GM21423 (cell line): ENCODE measurements at regions not wholly inside any gene's neighbourhood (a gene's known extent, or its start where the extent isn't known, plus 50 kb on each side); places are given as distances from the start of the nearest gene placed in this dataset.

Experiments used
- ATAC-seq: cut with Tn5 transposase; IDR thresholded peaks from one replicate; pipeline ENCODE4 v1.9.1; 2021; ENCODE audit warnings: mild to moderate bottlenecking, moderate library complexity; ENCODE audit not compliant: unreplicated experiment

GRCh38 chr4:102439812-102440211, 61.3 kb upstream of the NFKB1 start:
- no peak for ATAC-seq

GRCh38 chr4:102440498-102440897, 60.7 kb upstream of the NFKB1 start:
- ATAC-seq, result no peak

GRCh38 chr4:102441978-102442911, 58.9 kb upstream of the NFKB1 start:
- ATAC-seq, result no peak

GRCh38 chr4:102444752-102445151, 56.4 kb upstream of the NFKB1 start:
- ATAC-seq, result no peak

DNA sequence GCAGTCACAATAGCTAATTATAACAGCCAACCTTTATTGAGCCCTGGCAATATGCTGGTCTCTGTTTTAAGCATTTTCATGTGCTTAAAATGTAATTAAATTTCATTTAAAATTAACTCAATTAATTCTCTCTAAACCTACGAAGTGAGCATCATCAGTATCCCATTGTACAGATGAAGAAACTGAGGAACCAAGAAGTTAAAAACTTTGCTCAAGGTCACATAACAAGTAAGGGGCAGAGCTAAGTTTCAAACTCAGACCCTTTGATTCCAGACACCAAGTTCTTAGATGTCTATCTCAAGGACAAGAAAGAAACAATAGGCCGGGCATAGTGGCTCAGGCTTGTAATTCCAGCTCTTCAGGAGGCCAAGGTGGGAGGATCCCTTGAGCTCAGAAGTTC, 55.9 kb upstream of the NFKB1 start:
- ATAC-seq, result no peak

GRCh38 chr4:102447413-102447812, 53.7 kb upstream of the NFKB1 start:
- ATAC-seq, result peak; percentile 56

DNA sequence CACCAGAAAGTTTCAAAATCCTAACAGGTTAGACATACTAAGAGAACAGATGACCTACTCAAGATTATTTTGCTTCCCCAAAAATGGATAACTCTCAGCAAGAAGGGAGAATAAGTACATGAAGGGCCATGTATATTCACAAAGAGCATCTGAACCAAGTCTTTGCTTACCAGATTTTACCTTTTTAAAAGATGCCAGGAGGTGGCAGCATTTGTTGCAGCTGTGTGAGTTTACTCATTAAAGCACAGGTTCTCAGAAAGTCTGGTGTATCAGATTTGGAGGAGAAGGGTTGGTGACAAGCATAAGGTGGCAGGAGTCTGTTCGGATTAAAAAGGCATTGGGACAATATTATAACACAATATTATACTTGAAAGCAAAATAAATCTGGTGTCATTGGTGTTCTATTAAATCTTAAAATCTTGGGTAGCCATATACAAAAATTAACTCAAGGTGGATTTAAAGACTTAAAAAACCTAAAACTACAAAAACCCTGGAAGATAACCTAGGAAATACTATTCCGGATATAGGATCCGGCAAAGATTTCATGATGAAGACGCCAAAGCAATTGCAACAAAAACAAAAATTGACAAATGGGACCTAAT, 51.3 kb upstream of the NFKB1 start:
- peak; percentile 77 for ATAC-seq

DNA sequence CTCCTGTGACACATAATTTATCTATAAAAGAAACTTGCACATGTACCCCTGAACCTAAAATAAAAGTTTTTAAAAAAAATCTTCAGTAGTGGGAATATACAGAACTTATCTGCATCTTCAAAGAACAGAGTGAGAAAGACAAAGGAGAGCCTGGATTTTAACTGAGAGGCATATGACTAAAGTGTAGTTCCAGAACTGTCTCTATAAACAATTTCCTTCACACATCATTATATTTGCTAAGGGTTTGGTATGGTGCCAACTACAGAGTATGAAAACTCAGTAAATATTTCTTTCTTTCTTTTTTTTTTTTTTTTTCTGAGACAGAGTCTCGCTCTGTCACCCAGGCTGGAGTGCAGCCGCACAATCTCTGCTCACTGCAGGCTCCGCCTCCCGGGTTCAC, 49.9 kb upstream of the NFKB1 start:
- no peak for ATAC-seq
